SJCRH30 (cell line): ENCODE measurements at regions not wholly inside any gene's neighbourhood (a gene's known extent, or its start where the extent isn't known, plus 50 kb on each side); places are given as distances from the start of the nearest gene placed in this dataset.
A peak's percentile ranks its signal among the peaks of the same experiment; 100 is the strongest.

Source experiments
- DNase-seq, 2 experiments: peaks; one replicate each; pipeline ENCODE4 v3.0.0-alpha.2; 2015 to 2020
- H3K27ac ChIP-seq: fragments of 250-450 bp; sonication (Bioruptor Pico); 2 replicates; pipeline ENCODE4 v1.5.1; 2020; ENCODE audit warnings: mild to moderate bottlenecking, moderate library complexity
- H3K27me3 ChIP-seq: fragments of 250-450 bp; sonication (Bioruptor Pico); 2 replicates; pipeline ENCODE4 v1.5.1; 2020; ENCODE audit warnings: mild to moderate bottlenecking, moderate library complexity
- H3K36me3 ChIP-seq: fragments of 250-450 bp; sonication (Bioruptor Pico); 2 replicates; pipeline ENCODE4 v1.5.1; 2020; ENCODE audit warnings: mild to moderate bottlenecking, moderate library complexity
- H3K4me1 ChIP-seq: fragments of 250-450 bp; sonication (Bioruptor Pico); 2 replicates; pipeline ENCODE4 v1.5.1; 2020; ENCODE audit warnings: mild to moderate bottlenecking, moderate library complexity
- H3K4me3 ChIP-seq: fragments of 250-450 bp; sonication (Bioruptor Pico); 2 replicates; pipeline ENCODE4 v1.5.1; 2020; ENCODE audit warnings: mild to moderate bottlenecking, moderate library complexity
- H3K9me3 ChIP-seq: fragments of 250-450 bp; sonication (Bioruptor Pico); replicated peaks from 2 replicates; pipeline ENCODE4 v1.5.1; 2020; ENCODE audit warnings: mild to moderate bottlenecking, moderate library complexity

GRCh38 chr5:142445266-142445665 lies 120.4 kb upstream of the SPRY4 start:
- peak overlapping the region; percentile 58 for H3K27ac ChIP-seq
- no peak for DNase-seq
- peaks cover 18% of the 10 kb centered on the region for H3K4me1 ChIP-seq

GRCh38 chr5:142441616-142442015 lies 116.8 kb upstream of the SPRY4 start:
- no peak for DNase-seq
- H3K27ac ChIP-seq, result no peak overlapping the region

More at GRCh38 chr5:142445266-142445665, 120.4 kb upstream of the SPRY4 start:
- Histone ChIP-seq H3K4me3 (no peak overlapping the region), H3K36me3 (no peaks in the 10 kb centered on the region; the same call in 1 of the 2 replicates), H3K9me3 (no peaks in the 10 kb centered on the region), H3K27me3 (no peaks in the 10 kb centered on the region)

GRCh38 chr5:142439207-142439860 lies 114.5 kb upstream of the SPRY4 start:
- no peaks in the 10 kb centered on the region for H3K27me3 ChIP-seq
- no peaks in the 10 kb centered on the region for H3K9me3 ChIP-seq
- H3K4me3 ChIP-seq, result no peak overlapping the region
- H3K27ac ChIP-seq, result no peak overlapping the region
- H3K36me3 ChIP-seq, result no peaks in the 10 kb centered on the region
- peaks cover 18% of the 10 kb centered on the region for H3K4me1 ChIP-seq
- peak; percentile 44 to 67 for DNase-seq

More at GRCh38 chr5:142441616-142442015, 116.8 kb upstream of the SPRY4 start:
- no peaks in the 10 kb centered on the region for H3K9me3 ChIP-seq
- H3K36me3 ChIP-seq, result no peaks in the 10 kb centered on the region
- H3K4me1 ChIP-seq, result peaks cover 28% of the 10 kb centered on the region
- H3K4me3 ChIP-seq, result no peak overlapping the region
- H3K27me3 ChIP-seq, result no peaks in the 10 kb centered on the region

- no peak overlapping the region for H3K27ac ChIP-seq
- H3K4me3 ChIP-seq, result no peak overlapping the region
- H3K27me3 ChIP-seq, result no peaks in the 10 kb centered on the region
- no peaks in the 10 kb centered on the region for H3K36me3 ChIP-seq
- H3K9me3 ChIP-seq, result no peaks in the 10 kb centered on the region
- DNase-seq, result no peak
- peaks cover 25% of the 10 kb centered on the region for H3K4me1 ChIP-seq
Measured at GRCh38 chr5:142438573-142438972, 113.8 kb upstream of the SPRY4 start.

GRCh38 chr5:142437563-142437962 lies 112.7 kb upstream of the SPRY4 start:
- no peak overlapping the region for H3K4me3 ChIP-seq
- peaks cover 35% of the 10 kb centered on the region for H3K4me1 ChIP-seq
- H3K27me3 ChIP-seq, result no peaks in the 10 kb centered on the region
- DNase-seq, result no peak
- no peak overlapping the region for H3K27ac ChIP-seq
- H3K36me3 ChIP-seq, result no peaks in the 10 kb centered on the region
- H3K9me3 ChIP-seq, result no peaks in the 10 kb centered on the region

GRCh38 chr5:142435410-142436115 lies 110.7 kb upstream of the SPRY4 start:
- Histone ChIP-seq H3K9me3 (no peaks in the 10 kb centered on the region), H3K4me3 (no peak overlapping the region), H3K4me1 (peaks cover 44% of the 10 kb centered on the region), H3K27me3 (no peaks in the 10 kb centered on the region), H3K27ac (no peak overlapping the region), H3K36me3 (no peaks in the 10 kb centered on the region)
- DNase-seq, result peak in 1 of 2 experiments; percentile 62

- Histone ChIP-seq H3K4me1 (peaks cover 43% of the 10 kb centered on the region), H3K4me3 (no peak overlapping the region), H3K27me3 (no peaks in the 10 kb centered on the region), H3K27ac (peak overlapping the region; percentile 73; the same call in 1 of the 2 replicates), H3K9me3 (no peaks in the 10 kb centered on the region), H3K36me3 (no peaks in the 10 kb centered on the region)
- DNase-seq, result no peak
Measured at GRCh38 chr5:142434322-142434612, 109.4 kb upstream of the SPRY4 start.

GRCh38 chr5:142433526-142434321 lies 108.9 kb upstream of the SPRY4 start:
- H3K27ac ChIP-seq, result peak overlapping the region; percentile 73

GRCh38 chr5:142432961-142433360 lies 108.1 kb upstream of the SPRY4 start:
- no peak overlapping the region for H3K4me3 ChIP-seq
- H3K27ac ChIP-seq, result peak overlapping the region; percentile 73; the same call in 1 of the 2 replicates
- H3K9me3 ChIP-seq, result no peaks in the 10 kb centered on the region
- peaks cover 48% of the 10 kb centered on the region for H3K4me1 ChIP-seq
- H3K36me3 ChIP-seq, result no peaks in the 10 kb centered on the region
- H3K27me3 ChIP-seq, result no peaks in the 10 kb centered on the region
- peak; percentile 36 to 61 for DNase-seq

More at GRCh38 chr5:142433526-142434321, 108.9 kb upstream of the SPRY4 start:
- Histone ChIP-seq H3K27me3 (no peaks in the 10 kb centered on the region), H3K4me1 (peaks cover 43% of the 10 kb centered on the region), H3K9me3 (no peaks in the 10 kb centered on the region), H3K36me3 (no peaks in the 10 kb centered on the region), H3K4me3 (no peak overlapping the region)
- peak; percentile 68 to 81 for DNase-seq

- no peak overlapping the region for H3K4me3 ChIP-seq
- H3K9me3 ChIP-seq, result no peaks in the 10 kb centered on the region
- H3K36me3 ChIP-seq, result no peaks in the 10 kb centered on the region
- H3K27ac ChIP-seq, result peak overlapping the region; percentile 15; the same call in 1 of the 2 replicates
- no peaks in the 10 kb centered on the region for H3K27me3 ChIP-seq
- peaks cover 53% of the 10 kb centered on the region for H3K4me1 ChIP-seq
- peak; percentile 60 to 73 for DNase-seq
Measured at GRCh38 chr5:142432369-142432863, 107.6 kb upstream of the SPRY4 start.

- Histone ChIP-seq H3K4me1 (peaks cover 71% of the 10 kb centered on the region), H3K9me3 (no peaks in the 10 kb centered on the region), H3K27me3 (no peaks in the 10 kb centered on the region), H3K4me3 (no peak overlapping the region), H3K36me3 (no peaks in the 10 kb centered on the region), H3K27ac (peak overlapping the region; percentile 68)
- DNase-seq, result peak; percentile 75 to 86
Measured at GRCh38 chr5:142428773-142429473, 104.1 kb upstream of the SPRY4 start.

GRCh38 chr5:142428036-142428772 lies 103.4 kb upstream of the SPRY4 start:
- Histone ChIP-seq H3K4me1 (peaks cover 64% of the 10 kb centered on the region), H3K27ac (peak overlapping the region; percentile 68)
- DNase-seq, result peak; percentile 40 to 50

GRCh38 chr5:142427529-142427928 lies 102.7 kb upstream of the SPRY4 start:
- no peak overlapping the region for H3K4me3 ChIP-seq
- H3K27me3 ChIP-seq, result no peaks in the 10 kb centered on the region
- no peaks in the 10 kb centered on the region for H3K36me3 ChIP-seq
- no peaks in the 10 kb centered on the region for H3K9me3 ChIP-seq
- no peak for DNase-seq
- H3K27ac ChIP-seq, result no peak overlapping the region
- H3K4me1 ChIP-seq, result peaks cover 57% of the 10 kb centered on the region

More at GRCh38 chr5:142428036-142428772, 103.4 kb upstream of the SPRY4 start:
- Histone ChIP-seq H3K27me3 (no peaks in the 10 kb centered on the region), H3K4me3 (no peak overlapping the region), H3K36me3 (no peaks in the 10 kb centered on the region), H3K9me3 (no peaks in the 10 kb centered on the region)

GRCh38 chr5:142427015-142427364 lies 102.2 kb upstream of the SPRY4 start:
- Histone ChIP-seq H3K27me3 (no peaks in the 10 kb centered on the region), H3K36me3 (no peaks in the 10 kb centered on the region), H3K4me3 (no peak overlapping the region), H3K27ac (peak overlapping the region; percentile 43; the same call in 1 of the 2 replicates), H3K4me1 (peaks cover 52% of the 10 kb centered on the region), H3K9me3 (no peaks in the 10 kb centered on the region)
- no peak for DNase-seq
